ENCODE measurements at regions not wholly inside any gene's neighbourhood (a gene's known extent, or its start where the extent isn't known, plus 50 kb on each side); places are given as distances from the start of the nearest gene placed in this dataset.

DNA sequence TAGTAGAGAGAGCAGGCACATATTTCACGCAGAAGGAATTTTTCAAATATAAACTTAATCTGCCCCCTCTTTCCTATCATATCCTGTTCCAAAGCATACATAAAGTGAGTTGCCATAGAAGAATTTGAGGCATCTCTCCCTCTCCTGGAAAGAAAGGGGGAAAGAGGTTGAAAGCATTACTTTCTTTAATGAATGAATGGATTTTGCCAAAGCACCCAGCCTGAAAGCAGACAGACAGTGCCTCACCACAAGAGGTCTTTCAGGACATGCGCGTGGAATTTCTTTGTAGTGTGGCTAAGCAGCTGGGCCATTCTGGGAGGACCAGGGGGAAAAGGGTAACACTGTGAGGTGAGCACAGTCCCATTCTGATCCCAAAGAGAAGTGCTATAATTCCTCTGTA lies 651.4 kb downstream of the IQCM start:
- TF ChIP-seq EZH2 (IDR thresholded peaks at IDR 0.05; ENCODE audit: insufficient read depth, poor library complexity, severe bottlenecking) (no peak), EZH2phosphoT487 (IDR thresholded peaks at IDR 0.05; ENCODE audit: insufficient read depth, low read depth) (no peak)
